H1 (cell line): ENCODE measurements at regions not wholly inside any gene's neighbourhood (a gene's known extent, or its start where the extent isn't known, plus 50 kb on each side); places are given as distances from the start of the nearest gene placed in this dataset.

Source experiments
- CTCF ChIA-PET: fragments of 300-600 bp; sonication (Branson Sonifier 250); formaldehyde crosslinking; loops from one replicate; lab custom pipeline; 2021; ENCODE audit not compliant: partially characterized antibody; lab: Charles Lee
- POLR2A ChIA-PET: fragments of 300-600 bp; sonication (Branson Sonifier 250); formaldehyde crosslinking; loops from one replicate; lab custom pipeline; 2021; ENCODE audit warnings: inconsistent platforms; ENCODE audit not compliant: partially characterized antibody; lab: Charles Lee
- DNase-seq, 2 experiments: peaks; one replicate each; pipeline versions ENCODE4 v3.0.0 to v3.0.0-alpha.2; 2010 to 2022; ENCODE audit warnings: low spot score in 2 of 2, low read depth in 1 of 2, mixed read lengths in 1 of 2
- FAIRE-seq: peaks from 2 replicates; lab custom pipeline; 2011; peaks lifted over from hg19 to GRCh38; lab: Jason Lieb, UNC
- H2AFZ ChIP-seq: 2 replicates; pipeline ENCODE4 v1.8.1; 2012; ENCODE audit warnings: low read length, inconsistent platforms
- H2AK5ac ChIP-seq: 2 replicates; pipeline ENCODE4 v1.6.1; 2013; ENCODE audit warnings: low read depth, low read length
- H2BK120ac ChIP-seq: replicated peaks from 2 replicates; pipeline ENCODE3; 2013; ENCODE audit warnings: low read depth, low read length, inconsistent platforms
- H2BK12ac ChIP-seq: 2 replicates; pipeline ENCODE4 v1.6.1; 2013; ENCODE audit warnings: low read depth, low read length
- H2BK15ac ChIP-seq: 2 replicates; pipeline ENCODE4 v1.6.1; 2013; ENCODE audit warnings: low read length
- H2BK20ac ChIP-seq: 2 replicates; pipeline ENCODE4 v1.6.1; 2013; ENCODE audit warnings: low read length
- H2BK5ac ChIP-seq: 2 replicates; pipeline ENCODE4 v1.6.1; 2013; ENCODE audit warnings: low read depth, low read length
- H3K14ac ChIP-seq: 2 replicates; pipeline ENCODE4 v1.6.1; 2013; ENCODE audit warnings: inconsistent platforms; ENCODE audit not compliant: insufficient read length
- H3K18ac ChIP-seq: 2 replicates; pipeline ENCODE4 v1.6.1; 2013; ENCODE audit warnings: low read length; ENCODE audit errors: extremely low read depth
- H3K23ac ChIP-seq: 2 replicates; pipeline ENCODE4 v1.6.1; 2013; ENCODE audit warnings: inconsistent platforms; ENCODE audit not compliant: insufficient read length
- H3K23me2 ChIP-seq: 2 replicates; pipeline ENCODE4 v1.6.1; 2013; ENCODE audit warnings: low read depth, low read length
- H3K27ac ChIP-seq: 2 replicates; pipeline ENCODE4 v1.6.1; 2011; ENCODE audit warnings: low read depth, low read length, inconsistent platforms
- H3K27me3 ChIP-seq, 4 experiments: replicated peaks in 1 of 4; 1 replicate in 1 of 4; 2 replicates in 3 of 4; pipeline versions ENCODE4 v1.6.1 to v1.8.1; 2011 to 2013; ENCODE audit warnings: low read length in 3 of 4, mild to moderate bottlenecking in 3 of 4, inconsistent platforms in 2 of 4, mixed read lengths in 2 of 4, moderate library complexity in 1 of 4; ENCODE audit not compliant: control insufficient read depth in 3 of 4, insufficient read depth in 3 of 4; ENCODE audit errors: extremely low read depth in 1 of 4
- H3K36me3 ChIP-seq, 4 experiments: 2 replicates each; pipeline versions ENCODE4 v1.6.1 to v1.8.1; 2011 to 2013; ENCODE audit warnings: mild to moderate bottlenecking in 4 of 4, low read length in 3 of 4, moderate library complexity in 2 of 4, control low read depth in 1 of 4, inconsistent platforms in 1 of 4; ENCODE audit not compliant: insufficient read depth in 4 of 4, control insufficient read depth in 2 of 4
- H3K4ac ChIP-seq: replicated peaks from 2 replicates; pipeline ENCODE3; 2013; ENCODE audit warnings: low read length, low read depth, mixed read lengths, inconsistent platforms; ENCODE audit not compliant: insufficient read length
- H3K4me1 ChIP-seq, 4 experiments: replicated peaks in 1 of 4; 1 replicate in 1 of 4; 2 replicates in 3 of 4; pipeline versions ENCODE4 v1.6.1 to v1.8.1; 2011 to 2013; ENCODE audit warnings: low read length in 3 of 4, inconsistent platforms in 2 of 4, mixed read lengths in 1 of 4; ENCODE audit not compliant: insufficient read depth in 4 of 4, control insufficient read depth in 3 of 4
- H3K4me2 ChIP-seq, 2 experiments: 2 replicates each; pipeline versions ENCODE4 v1.6.1 to v1.8.1; 2011 to 2013; ENCODE audit warnings: low read depth in 2 of 2, low read length in 2 of 2, control low read depth in 1 of 2, inconsistent platforms in 1 of 2, mild to moderate bottlenecking in 1 of 2; ENCODE audit not compliant: insufficient read depth in 1 of 2
- H3K4me3 ChIP-seq, 4 experiments: fragments of 200-600, 300-600 bp in 1 of 4; sonication (generic), shearing (Covaris generic), sonication (Bioruptor Twin) in 1 of 4; 2 replicates each; pipeline versions ENCODE4 v1.5.1 to v1.8.1; 2011 to 2016; ENCODE audit warnings: low read length in 4 of 4, low read depth in 3 of 4, control low read depth in 2 of 4, inconsistent platforms in 2 of 4, mild to moderate bottlenecking in 2 of 4, mixed read lengths in 1 of 4, moderate library complexity in 1 of 4; ENCODE audit not compliant: insufficient read depth in 2 of 4; ENCODE audit errors: extremely low read depth in 1 of 4
- H3K56ac ChIP-seq: replicated peaks from 2 replicates; pipeline ENCODE3; 2013; ENCODE audit warnings: low read depth, mild to moderate bottlenecking, mixed read lengths, low read length, inconsistent platforms; ENCODE audit not compliant: insufficient read length
- H3K79me1 ChIP-seq: 2 replicates; pipeline ENCODE4 v1.6.1; 2013; ENCODE audit warnings: low read depth, low read length, control low read depth
- H3K79me2 ChIP-seq, 2 experiments: 2 replicates each; pipeline versions ENCODE4 v1.6.1 to v1.8.1; 2012 to 2013; ENCODE audit warnings: low read length in 2 of 2, mild to moderate bottlenecking in 2 of 2, inconsistent platforms in 1 of 2; ENCODE audit not compliant: insufficient read depth in 2 of 2, control insufficient read depth in 1 of 2
- H3K9ac ChIP-seq, 4 experiments: replicated peaks in 1 of 4; 1 replicate in 1 of 4; 2 replicates in 3 of 4; pipeline versions ENCODE4 v1.6.1 to v1.8.1; 2011 to 2013; ENCODE audit warnings: low read depth in 3 of 4, low read length in 3 of 4, control low read depth in 2 of 4, mild to moderate bottlenecking in 2 of 4, moderate library complexity in 2 of 4, inconsistent platforms in 1 of 4; ENCODE audit errors: extremely low read depth in 1 of 4
- H3K9me3 ChIP-seq, 2 experiments: 2 replicates each; pipeline versions ENCODE4 v1.6.1 to v1.8.1; 2012 to 2013; ENCODE audit warnings: mild to moderate bottlenecking in 2 of 2, moderate library complexity in 2 of 2, control low read depth in 1 of 2, inconsistent platforms in 1 of 2, low read depth in 1 of 2, low read length in 1 of 2, mixed read lengths in 1 of 2; ENCODE audit not compliant: insufficient read depth in 2 of 2
- H4K20me1 ChIP-seq, 2 experiments: replicated peaks in 1 of 2; 2 replicates each; pipeline versions ENCODE3 to v1.8.1; 2011 to 2013; ENCODE audit warnings: inconsistent platforms in 2 of 2, low read length in 2 of 2, mild to moderate bottlenecking in 1 of 2; ENCODE audit not compliant: insufficient read depth in 2 of 2, control insufficient read depth in 1 of 2
- H4K5ac ChIP-seq: 2 replicates; pipeline ENCODE4 v1.6.1; 2013; ENCODE audit warnings: low read length, low read depth, mixed read lengths, inconsistent platforms; ENCODE audit not compliant: insufficient read length
- H4K8ac ChIP-seq: 2 replicates; pipeline ENCODE4 v1.8.0; 2013; ENCODE audit warnings: mild to moderate bottlenecking, moderate library complexity, low read length, inconsistent platforms; ENCODE audit not compliant: insufficient read depth; ENCODE audit errors: extremely low read depth
- H4K91ac ChIP-seq: replicated peaks from 2 replicates; pipeline ENCODE3; 2013; ENCODE audit warnings: low read length, mixed read lengths, inconsistent platforms; ENCODE audit not compliant: insufficient read length
- CBX8 ChIP-seq: fragments of 300-800, 300-1000 bp; sonication (generic); IDR thresholded peaks from 2 replicates; pipeline ENCODE4 v1.7.1; 2016; ENCODE audit warnings: low read depth, low read length, borderline replicate concordance
- NRF1 ChIP-seq: IDR thresholded peaks from 2 replicates; pipeline ENCODE4 v1.6.1; 2011; ENCODE audit warnings: mild to moderate bottlenecking, low read depth, low read length, improper control_type of control experiment
- SP2 ChIP-seq: IDR thresholded peaks from 2 replicates; pipeline ENCODE4 v1.6.1; 2012; ENCODE audit warnings: mild to moderate bottlenecking, low read length, inconsistent platforms
- WGBS, 2 experiments: shearing (Covaris generic) in 1 of 2; methylation state at CpG; one replicate each; pipeline versions ENCODE4 v1.1.6 to v1.1.7; 2013 to 2015; ENCODE audit warnings: low lambda C conversion rate in 2 of 2, mixed read lengths in 2 of 2, inconsistent platforms in 1 of 2, low coverage in 1 of 2, missing lambda C conversion rate in 1 of 2; ENCODE audit not compliant: insufficient replicate concordance in 2 of 2, insufficient coverage in 1 of 2, insufficient read length in 1 of 2; ENCODE audit errors: extremely low coverage in 1 of 2, missing lambda C conversion rate in 1 of 2; 5-methylcytosine and 5-hydroxymethylcytosine counted together

GRCh38 chr7:18378989-18379605 is 116.5 kb upstream of the HDAC9 start:
- Histone ChIP-seq H3K9ac (no peak overlapping the region), H2BK20ac (no peak overlapping the region), H2AK5ac (no peak overlapping the region), H3K18ac (no peak overlapping the region), H3K4me3 (no peak overlapping the region), H3K23ac (no peak overlapping the region), H2BK5ac (no peak overlapping the region), H3K27ac (no peak overlapping the region), H4K91ac (no peak overlapping the region), H3K4me1 (no peaks in the 10 kb centered on the region), H3K27me3 (no peaks in the 10 kb centered on the region), H2AFZ (no peak overlapping the region), H3K79me1 (no peaks in the 10 kb centered on the region), H2BK12ac (no peak overlapping the region), H3K14ac (no peak overlapping the region), H3K56ac (no peak overlapping the region), H3K79me2 (no peaks in the 10 kb centered on the region), H3K4ac (no peak overlapping the region), H2BK15ac (no peak overlapping the region), H3K36me3 (no peaks in the 10 kb centered on the region), H3K23me2 (no peaks in the 10 kb centered on the region), H3K4me2 (no peak overlapping the region), H4K8ac (no peak overlapping the region), H4K5ac (no peak overlapping the region), H4K20me1 (no peaks in the 10 kb centered on the region), H2BK120ac (no peak overlapping the region), H3K9me3 (no peaks in the 10 kb centered on the region)
- ChIA-PET CTCF (interaction anchor here (0.9 kb wide), 1 partner anchor 14 kb away, joined by 3 read pairs; no protein-coding TSS in a partner anchor), POLR2A (no interaction called here)
- 93% methylated on average over 2 of the region's 2 CpGs; no CpG with 5 or more reads in 1 of the 2 experiments for WGBS, 2 experiments
- FAIRE-seq: no peak
- no peak for DNase-seq
- no peak for TF ChIP-seq NRF1
- no peak for TF ChIP-seq SP2
- TF ChIP-seq CBX8: no peak
